K562 (cell line): ENCODE measurements at regions not wholly inside any gene's neighbourhood (a gene's known extent, or its start where the extent isn't known, plus 50 kb on each side); places are given as distances from the start of the nearest gene placed in this dataset.

ENCODE experiments used
- ATAC-seq: fragments of 200-7000 bp; cut with Tn5 transposase; 3 replicates; pipeline ENCODE4 v1.9.1; 2020; ENCODE audit warnings: moderate library complexity
- BruUV-seq: library from RNA; stranded (reverse); fragments of 400-500 nt; replicated peaks from 2 replicates; lab custom pipeline; 2021; lab: Mats Ljungman, UMichigan
- CTCF ChIA-PET: fragments of 300-600 bp; formaldehyde crosslinking; extraction: SDS; loops from one replicate; lab custom pipeline; 2021; ENCODE audit warnings: low intra/inter-chr PET ratio; lab: Yijun Ruan, JAX
- POLR2A ChIA-PET: fragments of 300-600, 350-650 bp; sonication (Branson Sonifier 250); formaldehyde crosslinking; extraction: SDS; loops from one replicate; lab custom pipeline; 2021; ENCODE audit warnings: antibody characterized with exemption, inconsistent platforms; lab: Yijun Ruan, JAX
- DNase-seq, 4 experiments: peaks; one replicate each; pipeline versions ENCODE4 v3.0.0 to v3.0.0-alpha.2; 2011 to 2018; ENCODE audit warnings: low spot score in 3 of 4, mixed read lengths in 3 of 4; ENCODE audit errors: extremely low read depth in 1 of 4
- FAIRE-seq: peaks from 2 replicates; lab custom pipeline; 2011; peaks lifted over from hg19 to GRCh38; lab: Jason Lieb, UNC
- H2AFZ ChIP-seq: 2 replicates; pipeline ENCODE4 v1.6.0; 2011; ENCODE audit warnings: low read depth, low read length, control low read depth, inconsistent platforms
- H3K27ac ChIP-seq: fragments of 200-600 bp; 3 replicates; pipeline ENCODE4 v1.8.0; 2011; ENCODE audit warnings: low read depth, mild to moderate bottlenecking, control low read depth, inconsistent platforms, low read length, moderate library complexity, mixed read lengths; ENCODE audit errors: extremely low read depth
- H3K27me3 ChIP-seq, 2 experiments: fragments of 300-600 bp in 1 of 2; 2 replicates in 1 of 2; 3 replicates in 1 of 2; pipeline versions ENCODE4 v1.6.0 to v1.8.0; 2011; ENCODE audit warnings: inconsistent platforms in 2 of 2, low read length in 2 of 2, mild to moderate bottlenecking in 1 of 2, mixed read lengths in 1 of 2, moderate library complexity in 1 of 2; ENCODE audit not compliant: control insufficient read depth in 2 of 2, insufficient read depth in 2 of 2
- H3K36me3 ChIP-seq: fragments of 300-600 bp; 3 replicates; pipeline ENCODE4 v1.8.0; 2011; ENCODE audit warnings: mild to moderate bottlenecking, low read length, inconsistent platforms; ENCODE audit not compliant: control insufficient read depth, insufficient read depth
- H3K4me1 ChIP-seq, 2 experiments: fragments of 200-600 bp in 1 of 2; replicated peaks in 1 of 2; 2 replicates in 1 of 2; 3 replicates in 1 of 2; pipeline versions ENCODE4 v1.5.1 to v1.8.0; 2011; ENCODE audit warnings: inconsistent platforms in 2 of 2, low read length in 2 of 2, mild to moderate bottlenecking in 1 of 2, mixed read lengths in 1 of 2, moderate library complexity in 1 of 2; ENCODE audit not compliant: control insufficient read depth in 2 of 2, insufficient read depth in 2 of 2
- H3K4me2 ChIP-seq: 2 replicates; pipeline ENCODE4 v1.6.1; 2011; ENCODE audit warnings: low read length, control low read depth, inconsistent platforms, mixed read lengths; ENCODE audit not compliant: insufficient read depth
- H3K4me3 ChIP-seq: fragments of 200-600 bp; sonication (generic), shearing (Covaris generic); 2 replicates; pipeline ENCODE4 v1.5.1; 2016; ENCODE audit warnings: control low read depth, inconsistent platforms
- H3K79me2 ChIP-seq: fragments of 200-600 bp; 3 replicates; pipeline ENCODE4 v1.8.0; 2011; ENCODE audit warnings: low read length, inconsistent platforms; ENCODE audit not compliant: control insufficient read depth, insufficient read depth
- H3K9ac ChIP-seq, 2 experiments: 2 replicates each; pipeline versions ENCODE4 v1.6.0 to v1.6.1; 2011; ENCODE audit warnings: low read depth in 2 of 2, low read length in 2 of 2, control low read depth in 1 of 2, inconsistent platforms in 1 of 2, mild to moderate bottlenecking in 1 of 2, mixed read lengths in 1 of 2; ENCODE audit not compliant: insufficient read depth in 1 of 2
- H3K9me1 ChIP-seq: one replicate; pipeline ENCODE4 v1.6.0; 2011; ENCODE audit warnings: inconsistent platforms, mild to moderate bottlenecking, low read length, moderate library complexity; ENCODE audit not compliant: control insufficient read depth, insufficient read depth
- H3K9me3 ChIP-seq: replicated peaks from 2 replicates; pipeline ENCODE4 v1.5.1; 2011; ENCODE audit warnings: low read depth, low read length, inconsistent platforms; ENCODE audit not compliant: control insufficient read depth, insufficient read depth
- H4K20me1 ChIP-seq: replicated peaks from 2 replicates; pipeline ENCODE4 v1.6.1; 2011; ENCODE audit warnings: low read length, inconsistent platforms, mixed read lengths; ENCODE audit not compliant: control insufficient read depth, insufficient read depth
- BRF1 ChIP-seq: IDR thresholded peaks from 3 replicates; pipeline ENCODE4 v1.6.1; 2011; ENCODE audit warnings: borderline replicate concordance, mild to moderate bottlenecking; ENCODE audit not compliant: insufficient read length; ENCODE audit errors: extremely low read depth
- DIDO1 ChIP-seq: fragments of 450-650 bp; IDR thresholded peaks from 2 replicates; pipeline ENCODE4 v1.6.1; 2016; ENCODE audit warnings: low read depth, missing biosample characterization, missing genetic modification characterization
- GABPB1 ChIP-seq: sonication (generic); formaldehyde crosslinking; IDR thresholded peaks from 2 replicates; pipeline ENCODE4 v1.8.0; 2022; ENCODE audit warnings: mild to moderate bottlenecking, missing genetic modification reagents
- TEAD4 ChIP-seq, 2 experiments: sonication (generic) in 1 of 2; formaldehyde crosslinking in 1 of 2; IDR thresholded peaks; 2 replicates each; pipeline versions ENCODE4 v1.6.1 to v1.8.0; 2012 to 2022; ENCODE audit warnings: borderline replicate concordance in 1 of 2, inconsistent platforms in 1 of 2, low read length in 1 of 2, mild to moderate bottlenecking in 1 of 2, missing genetic modification reagents in 1 of 2
- ZEB2 ChIP-seq: fragments of 450-650 bp; IDR thresholded peaks from 2 replicates; pipeline ENCODE4 v1.6.1; 2016
- ZNF12 ChIP-seq: sonication (generic); formaldehyde crosslinking; IDR thresholded peaks from 2 replicates; pipeline ENCODE4 v1.4.0; 2020; ENCODE audit warnings: mild to moderate bottlenecking, missing genetic modification reagents
- ZNF644 ChIP-seq: fragments of 200-800 bp; sonication (Bioruptor generic); IDR thresholded peaks from 2 replicates; pipeline ENCODE4 v1.6.1; 2016; ENCODE audit warnings: low read depth, missing genetic modification characterization, missing compliant biosample characterization
- ZNF740 ChIP-seq, 3 experiments: fragments of 200-800 bp in 1 of 3; sonication (Bioruptor generic) in 1 of 3; sonication (generic) in 1 of 3; formaldehyde crosslinking in 1 of 3; IDR thresholded peaks; 2 replicates each; pipeline versions ENCODE4 v1.6.1 to v1.8.0; 2016 to 2022; ENCODE audit warnings: mild to moderate bottlenecking in 2 of 3, missing compliant biosample characterization in 2 of 3, missing genetic modification characterization in 2 of 3, missing genetic modification reagents in 1 of 3
- WGBS: fragments of 100-300 bp; shearing (Covaris generic); methylation state at CpG from one replicate; pipeline ENCODE4 v1.1.6; 2016; ENCODE audit warnings: low coverage, mixed read lengths; ENCODE audit not compliant: insufficient coverage; ENCODE audit errors: missing lambda C conversion rate; 5-methylcytosine and 5-hydroxymethylcytosine counted together
- in situ Hi-C: fragments of 300-500 bp; cut with MboI; formaldehyde crosslinking; loops from 4 replicates; pipeline ENCODE4 v1.15.0; 2018; ENCODE audit warnings: inconsistent platforms, mixed read lengths
- intact Hi-C: fragments of 100-400 bp; cut with micrococcal nuclease; formaldehyde crosslinking; loops from 2 replicates; pipeline ENCODE4 v1.14.2; 2022
- TF ChIP-seq, protein P1 (sequence below), 2 experiments: fragments of 450-650 bp in 1 of 2; sonication (generic) in 1 of 2; formaldehyde crosslinking in 1 of 2; IDR thresholded peaks; 2 replicates each; pipeline versions ENCODE4 v1.7.1 to v1.9.0; 2016 to 2022; ENCODE audit warnings: inconsistent platforms in 1 of 2, mild to moderate bottlenecking in 1 of 2, missing genetic modification reagents in 1 of 2
- TF ChIP-seq, protein P2 (sequence below): sonication (generic); formaldehyde crosslinking; IDR thresholded peaks from 2 replicates; pipeline ENCODE4 v1.8.0; 2022; ENCODE audit warnings: mild to moderate bottlenecking, missing genetic modification reagents, borderline replicate concordance

- no peak overlapping the region for H3K4me2 ChIP-seq
- no peaks in the 10 kb centered on the region for H3K4me1 ChIP-seq
- H3K9me1 ChIP-seq: no peaks in the 10 kb centered on the region
- H3K27me3 ChIP-seq: no peaks in the 10 kb centered on the region
- no peak overlapping the region for H3K9ac ChIP-seq
- ChIA-PET POLR2A (no interaction called here), CTCF (no interaction called here)
- WGBS: 0% methylated on average over 3 of the region's 3 CpGs
- H3K27ac ChIP-seq: no peak overlapping the region
- intact Hi-C loops: no loop called here
- in situ Hi-C loops: no loop called here
- FAIRE-seq: no peak
- DNase-seq: no peak
- no peak overlapping the region for H3K4me3 ChIP-seq
- H2AFZ ChIP-seq: no peak overlapping the region
- H3K79me2 ChIP-seq: no peaks in the 10 kb centered on the region
- ATAC-seq: no peak
- no peaks in the 10 kb centered on the region for H3K36me3 ChIP-seq
- BruUV-seq: no TSS peak
- no peaks in the 10 kb centered on the region for H3K9me3 ChIP-seq
- no peaks in the 10 kb centered on the region for H4K20me1 ChIP-seq
- TF ChIP-seq, protein P1, sequence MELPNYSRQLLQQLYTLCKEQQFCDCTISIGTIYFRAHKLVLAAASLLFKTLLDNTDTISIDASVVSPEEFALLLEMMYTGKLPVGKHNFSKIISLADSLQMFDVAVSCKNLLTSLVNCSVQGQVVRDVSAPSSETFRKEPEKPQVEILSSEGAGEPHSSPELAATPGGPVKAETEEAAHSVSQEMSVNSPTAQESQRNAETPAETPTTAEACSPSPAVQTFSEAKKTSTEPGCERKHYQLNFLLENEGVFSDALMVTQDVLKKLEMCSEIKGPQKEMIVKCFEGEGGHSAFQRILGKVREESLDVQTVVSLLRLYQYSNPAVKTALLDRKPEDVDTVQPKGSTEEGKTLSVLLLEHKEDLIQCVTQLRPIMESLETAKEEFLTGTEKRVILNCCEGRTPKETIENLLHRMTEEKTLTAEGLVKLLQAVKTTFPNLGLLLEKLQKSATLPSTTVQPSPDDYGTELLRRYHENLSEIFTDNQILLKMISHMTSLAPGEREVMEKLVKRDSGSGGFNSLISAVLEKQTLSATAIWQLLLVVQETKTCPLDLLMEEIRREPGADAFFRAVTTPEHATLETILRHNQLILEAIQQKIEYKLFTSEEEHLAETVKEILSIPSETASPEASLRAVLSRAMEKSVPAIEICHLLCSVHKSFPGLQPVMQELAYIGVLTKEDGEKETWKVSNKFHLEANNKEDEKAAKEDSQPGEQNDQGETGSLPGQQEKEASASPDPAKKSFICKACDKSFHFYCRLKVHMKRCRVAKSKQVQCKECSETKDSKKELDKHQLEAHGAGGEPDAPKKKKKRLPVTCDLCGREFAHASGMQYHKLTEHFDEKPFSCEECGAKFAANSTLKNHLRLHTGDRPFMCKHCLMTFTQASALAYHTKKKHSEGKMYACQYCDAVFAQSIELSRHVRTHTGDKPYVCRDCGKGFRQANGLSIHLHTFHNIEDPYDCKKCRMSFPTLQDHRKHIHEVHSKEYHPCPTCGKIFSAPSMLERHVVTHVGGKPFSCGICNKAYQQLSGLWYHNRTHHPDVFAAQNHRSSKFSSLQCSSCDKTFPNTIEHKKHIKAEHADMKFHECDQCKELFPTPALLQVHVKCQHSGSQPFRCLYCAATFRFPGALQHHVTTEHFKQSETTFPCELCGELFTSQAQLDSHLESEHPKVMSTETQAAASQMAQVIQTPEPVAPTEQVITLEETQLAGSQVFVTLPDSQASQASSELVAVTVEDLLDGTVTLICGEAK (IDR thresholded peaks at IDR 0.05): no peak
- TF ChIP-seq, protein P1 (CRISPR knock-in tag; IDR thresholded peaks at IDR 0.05): no peak
- TF ChIP-seq ZNF740 (CRISPR knock-in tag; IDR thresholded peaks at IDR 0.05) (no peak), ZNF740 (tag; IDR thresholded peaks at IDR 0.05) (no peak), ZEB2 (no peak), BRF1 (no peak), GABPB1 (CRISPR knock-in tag) (no peak), DIDO1 (no peak), ZNF12 (CRISPR knock-in tag) (no peak), ZNF644 (tag) (no peak), TEAD4 (IDR thresholded peaks at IDR 0.05; ENCODE audit: low read length) (no peak), TEAD4 (CRISPR knock-in tag; IDR thresholded peaks at IDR 0.05; ENCODE audit: borderline replicate concordance) (no peak)
- TF ChIP-seq, protein P2, sequence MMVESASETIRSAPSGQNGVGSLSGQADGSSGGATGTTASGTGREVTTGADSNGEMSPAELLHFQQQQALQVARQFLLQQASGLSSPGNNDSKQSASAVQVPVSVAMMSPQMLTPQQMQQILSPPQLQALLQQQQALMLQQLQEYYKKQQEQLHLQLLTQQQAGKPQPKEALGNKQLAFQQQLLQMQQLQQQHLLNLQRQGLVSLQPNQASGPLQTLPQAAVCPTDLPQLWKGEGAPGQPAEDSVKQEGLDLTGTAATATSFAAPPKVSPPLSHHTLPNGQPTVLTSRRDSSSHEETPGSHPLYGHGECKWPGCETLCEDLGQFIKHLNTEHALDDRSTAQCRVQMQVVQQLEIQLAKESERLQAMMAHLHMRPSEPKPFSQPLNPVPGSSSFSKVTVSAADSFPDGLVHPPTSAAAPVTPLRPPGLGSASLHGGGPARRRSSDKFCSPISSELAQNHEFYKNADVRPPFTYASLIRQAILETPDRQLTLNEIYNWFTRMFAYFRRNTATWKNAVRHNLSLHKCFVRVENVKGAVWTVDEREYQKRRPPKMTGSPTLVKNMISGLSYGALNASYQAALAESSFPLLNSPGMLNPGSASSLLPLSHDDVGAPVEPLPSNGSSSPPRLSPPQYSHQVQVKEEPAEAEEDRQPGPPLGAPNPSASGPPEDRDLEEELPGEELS (CRISPR knock-in tag): no peak
Measured at GRCh38 chr1:73327998-73328397, 870.0 kb downstream of the LRRIQ3 start.
